ENCODE measurements at regions not wholly inside any gene's neighbourhood (a gene's known extent, or its start where the extent isn't known, plus 50 kb on each side); places are given as distances from the start of the nearest gene placed in this dataset.
"Not testable (repeated sequence)": the region's sequence is repeated elsewhere in the genome, so short reads cannot be mapped to it uniquely, and the experiment has no call there.

DNA sequence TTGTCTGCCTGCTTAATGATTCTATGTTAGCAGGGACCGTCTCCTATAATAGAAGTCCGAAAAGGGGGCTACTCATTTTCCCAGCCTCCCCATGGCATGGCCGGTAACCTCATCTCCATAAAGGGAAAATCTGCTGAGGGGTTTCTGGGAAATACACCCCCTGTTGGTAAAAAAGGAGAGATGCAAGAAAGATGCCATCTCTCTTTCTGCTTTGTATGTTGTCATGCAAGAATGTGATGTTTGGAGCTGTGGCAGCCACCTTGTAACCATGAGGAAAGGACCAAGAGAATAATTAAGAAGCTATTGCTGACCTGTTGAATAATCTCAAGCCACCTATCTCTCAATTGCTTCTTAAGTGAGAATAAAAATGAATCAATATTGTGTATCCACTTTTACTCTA is 94.8 kb upstream of the XYLT1 start:
- DNase-seq (ENCODE audit: insufficient read length, low spot score), result no peak
- TF ChIP-seq POLR2A (IDR thresholded peaks at IDR 0.05; ENCODE audit: low read depth, low read length), result no peak
- FAIRE-seq, result no peak

DNA sequence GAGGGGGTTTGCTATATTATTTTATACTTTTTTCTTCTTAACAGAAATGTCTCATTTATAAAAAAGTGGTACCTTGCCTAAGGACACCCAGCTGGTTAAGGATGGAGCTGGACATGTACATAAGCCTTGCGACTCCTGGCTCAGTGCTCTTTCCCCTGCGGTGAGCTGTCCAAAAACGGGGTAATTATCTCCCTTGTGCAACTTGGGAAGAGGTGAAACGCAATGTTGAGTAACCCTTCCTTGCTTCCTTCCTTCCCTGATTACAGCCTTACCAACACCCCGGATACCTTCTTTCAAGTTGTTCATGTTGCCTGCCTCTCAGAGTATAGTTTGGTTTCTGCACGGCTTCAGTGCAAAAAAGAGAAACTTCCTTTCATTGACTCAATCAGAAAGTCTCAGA is 94.1 kb upstream of the XYLT1 start:
- no peak for DNase-seq (ENCODE audit: insufficient read length, low spot score)
- TF ChIP-seq POLR2A (IDR thresholded peaks at IDR 0.05; ENCODE audit: low read depth, low read length), result no peak
- FAIRE-seq, result no peak

- TF ChIP-seq POLR2A (IDR thresholded peaks at IDR 0.05; ENCODE audit: low read depth, low read length), result no peak
- DNase-seq (ENCODE audit: insufficient read length, low spot score) (no peak), FAIRE-seq (no peak)
Measured at GRCh38 chr16:17563323-17564091, 92.7 kb upstream of the XYLT1 start.

GRCh38 chr16:17561056-17561455 is 90.3 kb upstream of the XYLT1 start:
- no peak for TF ChIP-seq POLR2A (IDR thresholded peaks at IDR 0.05; ENCODE audit: low read depth, low read length)
- no peak for FAIRE-seq
- no peak for DNase-seq (ENCODE audit: insufficient read length, low spot score)

DNA sequence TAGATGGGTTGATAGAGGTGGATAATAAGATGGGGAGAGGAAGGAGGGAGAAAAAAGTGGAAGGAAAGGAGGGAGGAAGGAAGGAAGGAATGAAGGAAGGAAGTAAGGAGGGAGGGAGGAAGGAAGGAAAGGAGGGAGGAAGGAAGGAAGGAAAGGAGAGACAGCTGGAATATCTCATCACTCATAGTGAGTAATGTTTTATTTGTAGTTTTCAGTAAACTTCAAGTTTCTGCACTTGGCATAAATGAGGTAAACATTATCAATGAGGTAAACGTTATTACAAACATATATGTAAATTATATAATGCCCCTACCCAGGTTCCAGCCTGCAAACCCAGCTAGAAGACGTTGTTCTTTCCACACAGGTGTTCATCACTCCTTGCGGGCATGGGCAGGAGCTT is 89.8 kb upstream of the XYLT1 start:
- no peak for TF ChIP-seq POLR2A (IDR thresholded peaks at IDR 0.05; ENCODE audit: low read depth, low read length)
- DNase-seq (ENCODE audit: insufficient read length, low spot score), result no peak
- FAIRE-seq, result no peak

DNA sequence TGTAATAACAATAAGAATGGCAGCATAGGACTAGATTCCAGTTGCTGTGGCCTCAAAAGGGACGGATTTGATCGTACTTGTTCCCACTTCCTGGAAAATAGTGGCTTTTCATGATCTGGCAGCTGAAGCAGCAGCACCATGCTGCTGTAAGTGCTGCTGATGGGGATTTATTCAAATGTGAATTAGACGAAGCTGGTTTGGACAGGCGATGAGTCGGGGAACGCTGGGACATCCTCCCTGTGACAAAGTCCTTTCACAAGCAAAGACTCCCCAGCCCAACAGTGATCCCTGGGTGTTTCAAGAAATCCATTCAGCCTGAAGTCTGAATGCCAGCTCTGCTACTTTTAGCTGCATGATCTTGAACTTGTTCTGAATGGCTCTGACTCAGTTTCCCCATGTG is 88.6 kb upstream of the XYLT1 start:
- no peak for TF ChIP-seq POLR2A (IDR thresholded peaks at IDR 0.05; ENCODE audit: low read depth, low read length)
- no peak for FAIRE-seq
- no peak for DNase-seq (ENCODE audit: insufficient read length, low spot score)

DNA sequence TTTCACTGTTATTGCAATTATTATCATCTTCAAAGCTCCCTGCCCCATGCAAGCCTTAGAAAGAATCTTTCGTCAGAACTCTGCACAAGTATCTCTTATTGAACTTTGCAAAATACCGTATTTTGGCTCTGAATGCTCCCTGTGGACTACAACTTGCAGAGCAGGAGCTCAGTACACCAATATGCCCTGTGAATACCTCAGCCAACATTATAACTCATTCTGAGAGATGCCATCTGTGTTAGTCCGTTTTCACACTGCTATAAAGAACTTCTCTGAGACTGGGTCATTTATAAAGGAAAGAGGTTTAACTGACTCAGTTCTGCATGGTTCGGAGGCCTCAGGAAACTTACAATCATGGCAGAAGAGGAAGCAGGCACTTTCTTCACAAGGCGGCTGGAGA is 87.2 kb upstream of the XYLT1 start:
- TF ChIP-seq POLR2A (IDR thresholded peaks at IDR 0.05; ENCODE audit: low read depth, low read length), result no peak
- no peak for FAIRE-seq
- DNase-seq (ENCODE audit: insufficient read length, low spot score), result no peak

DNA sequence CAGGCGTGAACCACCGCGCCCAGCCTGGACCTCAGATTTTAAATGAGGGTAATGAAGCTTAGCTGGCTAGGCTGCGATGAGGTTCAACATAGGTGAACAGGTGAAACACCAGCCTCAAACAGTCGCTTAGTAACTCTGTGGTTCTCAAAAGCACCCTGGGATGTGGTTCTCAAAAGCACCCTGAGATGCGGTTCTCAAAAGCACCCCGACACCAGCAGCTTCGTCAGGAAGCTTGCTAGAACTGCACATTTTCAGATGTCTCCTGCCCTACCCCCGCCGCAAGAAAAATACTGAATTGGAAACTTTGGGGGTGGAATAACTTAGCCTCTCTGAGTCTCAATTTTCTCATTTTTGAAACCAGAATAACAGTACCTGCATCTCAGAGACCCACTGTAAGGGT is 86.7 kb upstream of the XYLT1 start:
- FAIRE-seq (no peak), DNase-seq (ENCODE audit: insufficient read length, low spot score) (no peak)
- no peak for TF ChIP-seq POLR2A (IDR thresholded peaks at IDR 0.05; ENCODE audit: low read depth, low read length)

GRCh38 chr16:17556276-17557052 is 85.7 kb upstream of the XYLT1 start:
- TF ChIP-seq POLR2A (IDR thresholded peaks at IDR 0.05; ENCODE audit: low read depth, low read length), result no peak
- FAIRE-seq (no peak), DNase-seq (ENCODE audit: insufficient read length, low spot score) (peak; percentile 4)

- FAIRE-seq, result no peak
- DNase-seq (ENCODE audit: insufficient read length, low spot score), result no peak
- no peak for TF ChIP-seq POLR2A (IDR thresholded peaks at IDR 0.05; ENCODE audit: low read depth, low read length)
Measured at GRCh38 chr16:17555176-17555575, 84.4 kb upstream of the XYLT1 start.

GRCh38 chr16:17552351-17552750 is 81.6 kb upstream of the XYLT1 start:
- DNase-seq (ENCODE audit: insufficient read length, low spot score) (no peak), FAIRE-seq (no peak)
- no peak for TF ChIP-seq POLR2A (IDR thresholded peaks at IDR 0.05; ENCODE audit: low read depth, low read length)

GRCh38 chr16:17551682-17552081 is 80.9 kb upstream of the XYLT1 start:
- not testable (repeated sequence) for FAIRE-seq; DNase-seq (ENCODE audit: insufficient read length, low spot score)

DNA sequence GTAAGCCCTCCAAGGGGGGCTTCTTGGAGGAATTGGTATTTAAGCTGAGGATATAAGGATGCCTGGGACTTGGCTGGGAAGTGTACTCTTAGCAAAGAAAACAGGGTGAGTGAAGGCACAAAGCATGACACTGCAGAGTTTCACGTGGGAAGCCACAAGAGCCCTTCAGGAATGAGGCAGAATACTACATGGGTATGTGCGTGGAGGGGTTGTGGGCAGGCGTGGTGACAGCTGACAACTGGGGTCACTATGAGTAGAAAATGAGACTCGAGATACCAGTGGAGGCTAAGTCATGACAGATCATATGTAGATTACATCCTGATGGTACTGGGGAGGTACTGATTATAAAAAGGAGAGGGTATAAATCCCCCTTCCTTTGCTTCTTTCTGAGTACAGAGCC is 78.1 kb upstream of the XYLT1 start:
- DNase-seq (ENCODE audit: insufficient read length, low spot score) (no peak), FAIRE-seq (no peak)
- TF ChIP-seq POLR2A (IDR thresholded peaks at IDR 0.05; ENCODE audit: low read depth, low read length), result no peak

GRCh38 chr16:17544785-17545184 is 74.0 kb upstream of the XYLT1 start:
- DNase-seq (ENCODE audit: insufficient read length, low spot score) (peak; percentile 4), FAIRE-seq (no peak)
- TF ChIP-seq POLR2A (IDR thresholded peaks at IDR 0.05; ENCODE audit: low read depth, low read length), result no peak

- no peak for FAIRE-seq
- no peak for TF ChIP-seq POLR2A (IDR thresholded peaks at IDR 0.05; ENCODE audit: low read depth, low read length)
- no peak for DNase-seq (ENCODE audit: insufficient read length, low spot score)
Measured at GRCh38 chr16:17544304-17544703, 73.5 kb upstream of the XYLT1 start.

Measured in H54 (cell line).